Activated CD4-positive, alpha-beta T cell treated with anti-CD3 and anti-CD28 coated beads, Interleukin-2, amount 50 U/mL, for 16 hours (primary cell): ENCODE measurements at regions not wholly inside any gene's neighbourhood (a gene's known extent, or its start where the extent isn't known, plus 50 kb on each side); places are given as distances from the start of the nearest gene placed in this dataset.

Experiments used
- DNase-seq: peaks from one replicate; pipeline ENCODE4 v3.0.0-alpha.2; 2020

GRCh38 chr5:133681896-133682295 is 69.6 kb upstream of the FSTL4 start:
- no peak for DNase-seq

DNA sequence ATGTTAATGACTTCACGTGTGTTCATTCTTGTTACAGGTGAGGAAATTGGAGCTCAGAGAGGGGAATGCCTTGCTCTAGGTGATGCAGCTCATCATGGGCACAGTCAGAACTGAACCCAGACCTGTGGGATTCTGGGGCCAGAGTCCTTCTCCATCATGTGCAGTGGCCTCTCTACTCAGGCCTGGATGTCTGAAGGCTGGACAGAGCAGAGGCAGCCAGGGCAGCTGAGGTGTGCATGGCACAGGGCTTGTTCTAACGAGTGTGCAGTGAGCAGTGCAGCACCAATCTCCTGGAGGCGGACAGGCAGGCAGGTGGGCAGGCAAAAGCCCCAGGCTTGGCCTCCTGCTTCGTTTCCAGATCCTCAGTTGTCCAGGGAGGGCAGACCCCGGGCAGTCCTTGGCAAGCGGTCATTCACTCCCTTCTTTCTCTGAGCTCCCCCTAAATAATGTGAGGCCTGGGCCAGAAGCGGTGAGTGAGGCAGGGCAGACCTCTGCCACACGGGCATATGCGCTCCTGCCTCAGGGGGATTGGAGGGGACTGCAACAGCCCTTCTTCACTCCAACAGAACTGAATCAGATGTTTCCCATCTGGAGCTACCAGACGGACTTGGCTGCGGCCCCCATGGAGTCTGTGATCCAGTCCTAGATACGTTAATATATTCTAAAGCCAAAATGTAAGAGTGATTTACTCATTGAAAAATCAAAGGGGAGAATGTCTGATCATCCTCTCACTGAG is 68.7 kb upstream of the FSTL4 start:
- no peak for DNase-seq

- no peak for DNase-seq
These were observed 67.2 kb upstream of the FSTL4 start for GRCh38 chr5:133679534-133679933.

GRCh38 chr5:133675376-133676154 is 63.2 kb upstream of the FSTL4 start:
- DNase-seq: no peak

DNA sequence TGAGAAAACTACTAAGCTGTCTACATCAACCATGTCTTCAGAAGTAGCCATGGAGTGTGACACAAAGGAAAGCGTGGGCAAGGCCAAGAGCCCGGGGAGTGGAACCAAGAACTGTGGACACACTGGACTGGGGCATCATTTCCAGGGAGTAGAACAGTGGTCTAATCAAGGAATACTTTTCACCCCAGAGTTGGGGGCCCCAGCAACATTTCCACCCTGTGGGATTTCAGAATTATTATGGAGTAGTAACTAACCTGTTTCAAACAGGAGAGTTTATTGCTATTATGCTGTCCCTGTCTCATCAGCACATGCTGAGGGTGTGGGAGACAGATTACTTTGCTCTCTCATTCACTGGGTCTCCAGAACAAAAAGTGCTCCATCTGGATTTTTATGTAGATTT is 58.0 kb upstream of the FSTL4 start:
- no peak for DNase-seq

- DNase-seq: no peak
These were observed 57.1 kb upstream of the FSTL4 start for GRCh38 chr5:133669472-133669871.

DNA sequence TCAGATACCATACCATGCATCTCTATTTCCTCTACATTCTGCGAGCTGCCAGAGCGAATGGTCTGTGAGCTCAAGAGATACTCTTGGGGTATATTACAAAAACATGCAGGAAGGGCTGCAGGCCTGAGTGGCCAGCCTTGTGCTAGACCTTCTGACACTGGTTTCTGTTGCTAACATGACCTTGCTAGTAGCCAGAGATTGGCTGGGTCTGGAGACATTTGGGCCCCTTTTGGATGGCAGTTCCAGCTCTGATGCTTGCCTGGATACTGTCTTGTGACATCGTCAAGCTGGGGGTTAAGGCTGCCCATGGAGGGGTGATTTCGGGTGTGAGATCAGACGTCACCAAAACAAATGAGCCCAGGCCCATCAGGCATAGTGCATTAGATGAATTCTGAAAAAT is 56.1 kb upstream of the FSTL4 start:
- no peak for DNase-seq

DNA sequence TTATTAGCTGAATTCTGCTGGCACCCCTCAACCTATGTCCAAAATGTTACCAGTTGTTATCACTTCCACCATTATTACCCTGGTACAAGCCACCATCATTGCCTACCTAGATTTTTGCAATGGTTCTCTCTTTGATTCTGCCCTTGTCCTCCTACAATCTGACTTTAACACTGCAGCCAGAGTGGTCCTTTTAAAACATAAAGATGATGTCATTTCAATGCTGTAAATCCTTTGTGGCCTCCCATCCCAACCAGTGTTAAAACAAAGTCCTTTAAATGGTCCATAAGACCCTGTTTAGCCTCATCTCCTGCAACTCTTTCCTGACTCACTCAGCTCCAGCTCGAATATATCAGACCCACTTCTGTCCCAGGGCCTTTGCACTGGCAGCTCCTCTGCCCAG is 54.9 kb upstream of the FSTL4 start:
- DNase-seq: no peak

DNA sequence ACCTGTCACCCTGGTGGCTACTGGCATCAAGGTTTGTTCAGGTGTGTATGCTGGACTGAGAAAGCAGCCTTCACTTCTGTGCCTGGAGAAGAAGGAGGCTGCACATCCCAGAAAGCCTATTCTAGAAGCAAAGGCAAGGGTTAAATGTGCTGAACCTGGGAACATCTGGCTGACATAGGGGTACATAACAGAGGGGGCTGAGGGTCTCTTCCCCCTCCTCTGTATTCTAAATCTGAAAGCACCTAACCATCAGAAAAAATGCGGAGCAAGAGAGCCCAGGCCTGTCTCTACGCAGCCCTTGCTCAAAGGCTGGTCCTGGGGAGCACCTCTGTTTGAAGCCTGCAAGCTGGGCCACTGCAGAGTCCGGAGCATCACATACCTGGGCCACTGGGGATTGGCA is 53.2 kb upstream of the FSTL4 start:
- DNase-seq: no peak

DNA sequence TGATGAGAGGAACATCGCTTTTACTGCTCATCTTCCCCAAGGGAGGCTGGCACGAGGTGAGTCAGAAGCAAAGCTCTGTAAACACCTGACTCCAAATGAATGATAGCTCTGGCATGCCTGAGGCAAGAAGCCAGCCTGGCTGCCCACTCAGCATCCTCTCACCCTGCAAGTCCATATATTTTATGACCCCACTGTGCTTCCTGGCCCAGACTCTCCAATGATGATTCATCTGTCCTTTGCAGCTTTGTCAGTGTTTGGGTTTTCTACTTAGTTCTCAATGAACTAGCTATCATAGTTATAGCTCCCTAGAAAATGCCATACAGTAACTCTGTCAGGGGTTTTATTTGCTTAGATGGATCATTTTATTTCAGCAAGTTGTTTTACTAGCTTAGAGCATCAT is 52.1 kb upstream of the FSTL4 start:
- no peak for DNase-seq

DNA sequence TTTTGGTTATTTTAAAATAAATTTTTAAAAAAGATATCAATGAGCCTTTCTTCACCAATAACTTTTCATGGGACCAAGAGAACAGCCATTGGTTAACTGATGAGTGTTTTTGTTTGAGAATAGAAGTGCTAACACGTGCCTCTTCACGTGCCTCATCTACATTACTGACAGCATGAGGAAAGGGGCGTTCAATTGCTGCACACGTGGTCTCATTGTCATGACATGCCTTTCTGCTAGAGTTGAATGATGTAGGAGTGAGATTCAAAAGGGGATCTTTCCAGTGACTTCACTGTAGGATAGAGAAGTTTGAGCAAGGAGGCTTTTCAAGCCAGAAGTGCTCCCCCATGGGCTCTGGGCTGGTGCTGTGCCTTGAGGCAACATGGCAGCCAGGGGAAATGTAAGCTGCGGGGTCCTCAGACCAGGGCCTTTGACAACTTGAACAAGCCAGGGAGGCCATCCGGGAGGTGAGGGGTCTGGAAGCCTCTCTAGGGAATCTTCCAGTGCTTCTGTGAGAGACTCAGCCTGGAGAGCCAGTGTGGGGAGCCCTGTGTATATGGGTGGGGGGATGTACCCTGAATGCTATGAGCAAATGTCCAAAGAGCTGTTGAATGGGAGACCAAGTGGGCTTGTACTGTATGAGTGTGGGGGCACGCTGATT is 51.2 kb upstream of the FSTL4 start:
- no peak for DNase-seq

DNA sequence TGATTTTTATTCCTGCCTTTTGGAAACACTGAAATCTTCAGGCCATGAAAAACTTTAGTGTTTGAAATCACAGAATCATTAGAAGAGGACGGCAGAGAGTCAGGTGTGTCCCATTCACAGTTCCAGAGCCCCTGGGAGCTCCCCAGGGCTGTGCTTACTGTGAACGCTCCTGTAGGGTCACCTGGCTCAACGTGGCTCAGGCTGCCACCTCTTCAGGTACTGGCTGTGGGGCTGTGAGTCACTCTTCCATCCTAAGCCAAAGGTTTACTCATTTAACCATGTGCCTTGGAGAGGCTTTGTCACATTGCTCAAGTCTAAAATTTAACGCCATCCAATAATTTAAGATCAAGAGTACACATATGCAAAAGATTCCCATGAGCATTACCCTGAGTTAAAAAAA is 50.2 kb upstream of the FSTL4 start:
- DNase-seq: no peak
